Mammary epithelial cell (primary cell): ENCODE measurements at regions not wholly inside any gene's neighbourhood (a gene's known extent, or its start where the extent isn't known, plus 50 kb on each side); places are given as distances from the start of the nearest gene placed in this dataset.

Source experiments
- EZH2 ChIP-seq: IDR thresholded peaks from 2 replicates; pipeline ENCODE4 v1.6.1; 2012; ENCODE audit warnings: low read length, inconsistent platforms, borderline replicate concordance
- TF ChIP-seq, protein P1 (sequence below), 2 donors: IDR thresholded peaks in 1 of 2; conservative IDR thresholded peaks in 1 of 2; 2 replicates each; pipeline ENCODE4 v1.5.1; 2011 to 2012; ENCODE audit warnings: inconsistent platforms in 2 of 2, low read length in 2 of 2, mild to moderate bottlenecking in 2 of 2, control low read depth in 1 of 2, low read depth in 1 of 2; ENCODE audit not compliant: insufficient read depth in 1 of 2; ENCODE audit errors: extremely low read depth in 1 of 2

- TF ChIP-seq, protein P1, sequence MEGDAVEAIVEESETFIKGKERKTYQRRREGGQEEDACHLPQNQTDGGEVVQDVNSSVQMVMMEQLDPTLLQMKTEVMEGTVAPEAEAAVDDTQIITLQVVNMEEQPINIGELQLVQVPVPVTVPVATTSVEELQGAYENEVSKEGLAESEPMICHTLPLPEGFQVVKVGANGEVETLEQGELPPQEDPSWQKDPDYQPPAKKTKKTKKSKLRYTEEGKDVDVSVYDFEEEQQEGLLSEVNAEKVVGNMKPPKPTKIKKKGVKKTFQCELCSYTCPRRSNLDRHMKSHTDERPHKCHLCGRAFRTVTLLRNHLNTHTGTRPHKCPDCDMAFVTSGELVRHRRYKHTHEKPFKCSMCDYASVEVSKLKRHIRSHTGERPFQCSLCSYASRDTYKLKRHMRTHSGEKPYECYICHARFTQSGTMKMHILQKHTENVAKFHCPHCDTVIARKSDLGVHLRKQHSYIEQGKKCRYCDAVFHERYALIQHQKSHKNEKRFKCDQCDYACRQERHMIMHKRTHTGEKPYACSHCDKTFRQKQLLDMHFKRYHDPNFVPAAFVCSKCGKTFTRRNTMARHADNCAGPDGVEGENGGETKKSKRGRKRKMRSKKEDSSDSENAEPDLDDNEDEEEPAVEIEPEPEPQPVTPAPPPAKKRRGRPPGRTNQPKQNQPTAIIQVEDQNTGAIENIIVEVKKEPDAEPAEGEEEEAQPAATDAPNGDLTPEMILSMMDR (conservative IDR thresholded peaks at IDR 0.05 in 1 of 2, IDR thresholded peaks at IDR 0.05 in 1 of 2; ENCODE audit: extremely low read depth in 1 of 2, insufficient read depth in 1 of 2, low read depth in 1 of 2, low read length in 2 of 2) = no peak
- TF ChIP-seq EZH2 = no peak
Measured at GRCh38 chr2:4502230-4502843, 799.0 kb downstream of the DCDC2C start.
